ENCODE measurements at regions not wholly inside any gene's neighbourhood (a gene's known extent, or its start where the extent isn't known, plus 50 kb on each side); places are given as distances from the start of the nearest gene placed in this dataset.

GRCh38 chr7:68162712-68163111 is 1166.1 kb downstream of the TYW1 start:
- TF ChIP-seq, protein P1, sequence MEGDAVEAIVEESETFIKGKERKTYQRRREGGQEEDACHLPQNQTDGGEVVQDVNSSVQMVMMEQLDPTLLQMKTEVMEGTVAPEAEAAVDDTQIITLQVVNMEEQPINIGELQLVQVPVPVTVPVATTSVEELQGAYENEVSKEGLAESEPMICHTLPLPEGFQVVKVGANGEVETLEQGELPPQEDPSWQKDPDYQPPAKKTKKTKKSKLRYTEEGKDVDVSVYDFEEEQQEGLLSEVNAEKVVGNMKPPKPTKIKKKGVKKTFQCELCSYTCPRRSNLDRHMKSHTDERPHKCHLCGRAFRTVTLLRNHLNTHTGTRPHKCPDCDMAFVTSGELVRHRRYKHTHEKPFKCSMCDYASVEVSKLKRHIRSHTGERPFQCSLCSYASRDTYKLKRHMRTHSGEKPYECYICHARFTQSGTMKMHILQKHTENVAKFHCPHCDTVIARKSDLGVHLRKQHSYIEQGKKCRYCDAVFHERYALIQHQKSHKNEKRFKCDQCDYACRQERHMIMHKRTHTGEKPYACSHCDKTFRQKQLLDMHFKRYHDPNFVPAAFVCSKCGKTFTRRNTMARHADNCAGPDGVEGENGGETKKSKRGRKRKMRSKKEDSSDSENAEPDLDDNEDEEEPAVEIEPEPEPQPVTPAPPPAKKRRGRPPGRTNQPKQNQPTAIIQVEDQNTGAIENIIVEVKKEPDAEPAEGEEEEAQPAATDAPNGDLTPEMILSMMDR (IDR thresholded peaks at IDR 0.05) = no peak
- TF ChIP-seq EP300 (IDR thresholded peaks at IDR 0.05) = no peak
